ENCODE measurements at regions not wholly inside any gene's neighbourhood (a gene's known extent, or its start where the extent isn't known, plus 50 kb on each side); places are given as distances from the start of the nearest gene placed in this dataset.
"Not testable (repeated sequence)": the region's sequence is repeated elsewhere in the genome, so short reads cannot be mapped to it uniquely, and the experiment has no call there.

DNA sequence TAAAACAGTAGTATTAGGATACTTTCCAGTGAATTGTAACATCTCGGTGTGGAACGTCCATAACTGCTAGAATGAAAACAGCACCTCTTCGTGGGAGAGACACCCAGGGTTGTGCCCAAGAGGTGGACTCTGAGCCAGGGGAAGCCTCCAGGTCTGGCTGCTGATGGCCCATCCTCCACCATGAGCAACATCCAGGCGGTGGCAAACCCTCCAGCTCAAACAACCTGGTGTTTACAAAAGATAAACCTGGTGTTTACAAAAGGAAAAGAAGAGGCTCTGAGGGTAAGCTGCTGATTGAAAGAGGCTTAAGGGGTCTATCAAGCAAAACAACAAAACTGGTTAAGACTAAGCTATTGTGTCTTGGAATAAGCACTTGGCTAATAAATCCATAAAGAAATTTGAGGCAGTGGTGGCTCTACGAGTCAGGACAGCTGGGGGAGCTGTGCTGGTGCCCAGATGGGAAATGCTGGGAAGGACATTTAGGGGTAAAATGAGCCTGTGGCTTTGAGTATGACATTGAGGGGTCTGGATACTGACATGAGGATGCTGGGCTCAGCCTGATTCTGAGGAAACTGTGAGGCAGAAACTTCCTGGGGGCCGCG is 909.0 kb downstream of the BRD1 start:
- Histone ChIP-seq H3K9me3 (no peaks in the 10 kb centered on the region), H3K27me3 (peaks cover 0 to 81% (median 6%) of the 10 kb centered on the region in 3 donors), H3K4me1 (no peaks in the 10 kb centered on the region), H3K36me3 (no peaks in the 10 kb centered on the region), H3K27ac (no peak overlapping the region), H3K4me3 (no peak overlapping the region)
- peak in 1 of 2 donors; percentile 13 for DNase-seq
- TF ChIP-seq POLR2AphosphoS5 (IDR thresholded peaks at IDR 0.05) = no peak
- TF ChIP-seq EP300 (IDR thresholded peaks at IDR 0.05) = no peak
- TF ChIP-seq POLR2A (IDR thresholded peaks at IDR 0.05) = no peak
- TF ChIP-seq, protein P1, sequence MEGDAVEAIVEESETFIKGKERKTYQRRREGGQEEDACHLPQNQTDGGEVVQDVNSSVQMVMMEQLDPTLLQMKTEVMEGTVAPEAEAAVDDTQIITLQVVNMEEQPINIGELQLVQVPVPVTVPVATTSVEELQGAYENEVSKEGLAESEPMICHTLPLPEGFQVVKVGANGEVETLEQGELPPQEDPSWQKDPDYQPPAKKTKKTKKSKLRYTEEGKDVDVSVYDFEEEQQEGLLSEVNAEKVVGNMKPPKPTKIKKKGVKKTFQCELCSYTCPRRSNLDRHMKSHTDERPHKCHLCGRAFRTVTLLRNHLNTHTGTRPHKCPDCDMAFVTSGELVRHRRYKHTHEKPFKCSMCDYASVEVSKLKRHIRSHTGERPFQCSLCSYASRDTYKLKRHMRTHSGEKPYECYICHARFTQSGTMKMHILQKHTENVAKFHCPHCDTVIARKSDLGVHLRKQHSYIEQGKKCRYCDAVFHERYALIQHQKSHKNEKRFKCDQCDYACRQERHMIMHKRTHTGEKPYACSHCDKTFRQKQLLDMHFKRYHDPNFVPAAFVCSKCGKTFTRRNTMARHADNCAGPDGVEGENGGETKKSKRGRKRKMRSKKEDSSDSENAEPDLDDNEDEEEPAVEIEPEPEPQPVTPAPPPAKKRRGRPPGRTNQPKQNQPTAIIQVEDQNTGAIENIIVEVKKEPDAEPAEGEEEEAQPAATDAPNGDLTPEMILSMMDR (IDR thresholded peaks at IDR 0.05) = no peak
- intact Hi-C loops (cut with DNase I; ENCODE audit: low total_unique reads) = no loop called here
- 31 to 45% (median 42%) methylated on average over 5 to 7 of the region's 7 CpGs for WGBS, 5 donors

DNA sequence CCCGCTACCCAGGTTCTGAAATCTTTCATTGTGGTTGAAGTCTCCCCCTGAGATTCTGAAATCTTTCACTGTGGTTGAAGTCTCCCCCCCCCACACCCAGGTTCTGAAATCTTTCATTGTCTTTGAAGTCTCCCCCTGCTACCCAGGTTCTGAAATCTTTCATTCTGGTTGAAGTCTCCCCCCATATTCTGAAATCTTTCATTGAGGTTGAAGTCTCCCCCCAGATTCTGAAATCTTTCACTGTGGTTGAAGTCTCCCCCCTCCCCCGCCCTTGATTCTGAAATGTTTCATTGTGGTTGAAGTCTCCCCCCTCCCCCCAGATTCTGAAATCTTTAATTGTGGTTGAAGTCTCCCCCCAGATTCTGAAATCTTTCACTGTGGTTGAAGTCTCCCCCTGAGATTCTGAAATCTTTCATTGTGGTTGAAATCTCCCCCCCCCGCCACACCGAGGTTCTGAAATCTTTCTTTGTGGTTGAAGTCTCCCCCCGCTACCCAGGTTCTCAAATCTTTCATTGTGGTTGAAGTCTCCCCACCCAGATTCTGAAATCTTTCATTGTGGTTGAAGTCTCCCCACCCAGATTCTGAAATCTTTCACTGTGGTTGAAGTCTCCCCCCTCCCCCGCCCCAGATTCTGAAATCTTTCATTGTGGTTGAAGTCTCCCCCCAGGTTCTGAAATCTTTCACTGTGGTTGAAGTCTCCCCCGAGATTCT is 915.2 kb downstream of the BRD1 start:
- H3K4me3 ChIP-seq; H3K9me3 ChIP-seq; H3K4me1 ChIP-seq; H3K27ac ChIP-seq; DNase-seq; H3K36me3 ChIP-seq; intact Hi-C loops (cut with DNase I; ENCODE audit: low total_unique reads): not testable (repeated sequence)
- peaks cover 0 to 31% (median 0%) of the 10 kb centered on the region in 3 donors for H3K27me3 ChIP-seq
- 49 to 61% (median 60%) methylated on average over 7 of the region's 7 CpGs for WGBS, 5 donors

DNA sequence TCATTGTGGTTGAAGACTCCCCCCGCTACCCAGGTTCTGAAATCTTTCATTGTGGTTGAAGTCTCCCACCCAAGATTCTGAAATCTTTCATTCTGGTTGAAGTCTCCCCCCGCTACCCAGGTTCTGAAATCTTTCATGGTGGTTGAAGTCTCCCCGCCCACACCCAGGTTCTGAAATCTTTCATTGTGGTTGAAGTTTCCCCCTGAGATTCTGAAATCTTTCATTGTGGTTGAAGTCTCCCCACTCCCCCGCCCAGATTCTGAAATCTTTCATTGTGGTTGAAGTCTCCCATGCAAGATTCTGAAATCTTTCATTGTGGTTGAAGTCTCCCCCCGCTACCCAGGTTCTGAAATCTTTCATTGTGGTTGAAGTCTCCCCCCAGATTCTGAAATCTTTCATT is 916.0 kb downstream of the BRD1 start:
- H3K4me1 ChIP-seq; H3K4me3 ChIP-seq; H3K36me3 ChIP-seq; H3K9me3 ChIP-seq; H3K27ac ChIP-seq; intact Hi-C loops (cut with DNase I; ENCODE audit: low total_unique reads); DNase-seq: not testable (repeated sequence)
- WGBS, 5 donors = 58 to 78% (median 76%) methylated on average over 4 of the region's 5 CpGs
- H3K27me3 ChIP-seq = peaks cover 0 to 25% (median 0%) of the 10 kb centered on the region in 3 donors

GRCh38 chr22:48911067-48911466 is 916.6 kb downstream of the BRD1 start:
- intact Hi-C loops (cut with DNase I; ENCODE audit: low total_unique reads); H3K36me3 ChIP-seq; H3K4me3 ChIP-seq; H3K27ac ChIP-seq; H3K4me1 ChIP-seq; H3K9me3 ChIP-seq; DNase-seq: not testable (repeated sequence)
- 67 to 81% (median 77%) methylated on average over 1 to 2 of the region's 4 CpGs; no CpG with 5 or more reads in 1 of the 5 donors for WGBS, 5 donors
- H3K27me3 ChIP-seq = peaks cover 0 to 22% (median 0%) of the 10 kb centered on the region in 3 donors

DNA sequence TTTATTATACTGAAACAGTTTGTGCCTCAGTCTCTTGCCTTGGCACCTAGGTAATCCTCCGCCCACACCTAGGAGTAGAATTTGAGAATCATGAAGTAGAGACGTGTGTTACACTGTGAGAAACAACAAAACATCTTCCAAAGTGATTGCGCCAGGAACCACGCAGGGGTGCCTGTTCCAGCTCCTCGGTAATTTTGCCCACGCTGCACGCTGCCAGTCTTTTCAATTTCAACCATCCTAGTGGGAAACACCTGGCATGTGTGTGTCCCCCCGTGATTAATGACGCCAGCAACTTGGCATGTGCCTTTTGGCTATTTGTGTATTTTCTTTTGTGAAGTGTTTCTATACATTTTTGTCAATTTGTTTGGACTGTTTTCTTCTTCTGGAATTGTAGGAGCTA is 919.1 kb downstream of the BRD1 start:
- Histone ChIP-seq H3K36me3 (no peaks in the 10 kb centered on the region), H3K27ac (no peak overlapping the region), H3K4me1 (no peaks in the 10 kb centered on the region), H3K27me3 (peaks cover 0 to 29% (median 0%) of the 10 kb centered on the region in 3 donors), H3K4me3 (no peak overlapping the region), H3K9me3 (no peaks in the 10 kb centered on the region)
- intact Hi-C loops (cut with DNase I; ENCODE audit: low total_unique reads) = no loop called here
- no peak for TF ChIP-seq EP300 (IDR thresholded peaks at IDR 0.05)
- no peak for TF ChIP-seq POLR2A (IDR thresholded peaks at IDR 0.05)
- TF ChIP-seq POLR2AphosphoS5 (IDR thresholded peaks at IDR 0.05) = no peak
- TF ChIP-seq, protein P1 (IDR thresholded peaks at IDR 0.05) = no peak
- 80 to 87% (median 83%) methylated on average over 9 of the region's 9 CpGs for WGBS, 5 donors
- no peak for DNase-seq

DNA sequence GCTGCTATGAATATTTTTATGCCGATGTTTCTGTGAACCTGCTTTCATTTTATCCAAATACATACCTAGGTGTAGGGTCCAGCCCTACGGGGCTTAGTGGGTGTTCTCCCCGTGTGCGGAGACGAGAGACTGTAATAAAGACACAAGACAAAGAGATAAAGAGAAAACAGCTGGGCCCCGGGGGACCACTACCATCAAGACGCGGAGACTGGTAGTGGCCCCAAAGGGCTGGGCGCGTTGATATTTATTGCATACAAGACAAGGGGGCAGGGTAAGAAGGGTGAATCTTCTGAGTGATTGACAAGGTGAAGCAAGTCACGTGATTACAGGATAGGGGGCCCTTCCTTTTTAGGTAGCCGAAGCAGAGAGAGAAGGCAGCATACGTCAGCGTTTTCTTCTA is 920.1 kb downstream of the BRD1 start:
- Histone ChIP-seq H3K27me3 (peaks cover 0 to 26% (median 0%) of the 10 kb centered on the region in 3 donors), H3K4me1 (no peaks in the 10 kb centered on the region), H3K9me3 (no peaks in the 10 kb centered on the region), H3K36me3 (no peaks in the 10 kb centered on the region), H3K27ac (no peak overlapping the region), H3K4me3 (no peak overlapping the region)
- intact Hi-C loops (cut with DNase I; ENCODE audit: low total_unique reads) = no loop called here
- WGBS, 5 donors = 77 to 86% (median 82%) methylated on average over 12 to 14 of the region's 14 CpGs
- TF ChIP-seq, protein P1 (IDR thresholded peaks at IDR 0.05) = no peak
- TF ChIP-seq POLR2AphosphoS5 (IDR thresholded peaks at IDR 0.05) (no peak), EP300 (IDR thresholded peaks at IDR 0.05) (no peak), POLR2A (IDR thresholded peaks at IDR 0.05) (no peak)
- DNase-seq = no peak
